Activated naive CD8-positive, alpha-beta T cell treated with anti-CD3 and anti-CD28 coated beads, Interleukin-2, amount 10 ng/mL, durations not matched to agents 7 days and 5 days (primary cell): ENCODE measurements at regions not wholly inside any gene's neighbourhood (a gene's known extent, or its start where the extent isn't known, plus 50 kb on each side); places are given as distances from the start of the nearest gene placed in this dataset.

Source experiments
- ATAC-seq: fragments of 150-1000 bp; cut with Tn5 transposase; one replicate; pipeline ENCODE4 v1.10.0; 2021; ENCODE audit warnings: low read depth, moderate library complexity
- POLR2A ChIA-PET: fragments of 350-600 bp; sonication (Branson Sonifier 250); formaldehyde crosslinking; loops from one replicate; lab custom pipeline; 2021; ENCODE audit warnings: antibody characterized with exemption; lab: Charles Lee
- DNase-seq: peaks from one replicate; pipeline ENCODE4 v3.0.0; 2021
- H3K27ac Mint-ChIP-seq: one replicate; pipeline ENCODE4 v1.8.0; 2022; ENCODE audit warnings: mild to moderate bottlenecking, mixed read lengths
- H3K27me3 Mint-ChIP-seq: one replicate; pipeline ENCODE4 v1.8.0; 2022; ENCODE audit warnings: mild to moderate bottlenecking, moderate library complexity, mixed read lengths
- H3K36me3 Mint-ChIP-seq: one replicate; pipeline ENCODE4 v1.8.0; 2021; ENCODE audit warnings: mild to moderate bottlenecking, mixed read lengths
- H3K4me1 Mint-ChIP-seq: one replicate; pipeline ENCODE4 v1.8.0; 2021; ENCODE audit warnings: mixed read lengths
- H3K4me3 Mint-ChIP-seq: one replicate; pipeline ENCODE4 v1.8.0; 2022; ENCODE audit warnings: mild to moderate bottlenecking, moderate library complexity, mixed read lengths
- H3K9me3 Mint-ChIP-seq: one replicate; pipeline ENCODE4 v1.8.0; 2021; ENCODE audit warnings: mixed read lengths

- H3K36me3 Mint-ChIP-seq, result no peaks in the 10 kb centered on the region
- peaks cover 19% of the 10 kb centered on the region for H3K27me3 Mint-ChIP-seq
- no peak overlapping the region for H3K27ac Mint-ChIP-seq
- no peak for ATAC-seq
- no peak overlapping the region for H3K4me3 Mint-ChIP-seq
- no peaks in the 10 kb centered on the region for H3K4me1 Mint-ChIP-seq
- no peak for DNase-seq
- POLR2A ChIA-PET, result no interaction called here
- H3K9me3 Mint-ChIP-seq, result no peaks in the 10 kb centered on the region
Observed at GRCh38 chr18:75503615-75504014, 76.1 kb upstream of the SMIM21 start.

GRCh38 chr18:75502286-75502685 is 74.8 kb upstream of the SMIM21 start:
- Mint-ChIP-seq H3K9me3 (no peaks in the 10 kb centered on the region), H3K4me1 (no peaks in the 10 kb centered on the region), H3K4me3 (no peak overlapping the region), H3K36me3 (no peaks in the 10 kb centered on the region), H3K27me3 (peaks cover 23% of the 10 kb centered on the region), H3K27ac (no peak overlapping the region)
- DNase-seq (no peak), ATAC-seq (no peak)
- POLR2A ChIA-PET, result no interaction called here

- Mint-ChIP-seq H3K4me1 (no peaks in the 10 kb centered on the region), H3K36me3 (no peaks in the 10 kb centered on the region), H3K4me3 (no peak overlapping the region), H3K27me3 (peaks cover 23% of the 10 kb centered on the region), H3K9me3 (no peaks in the 10 kb centered on the region), H3K27ac (no peak overlapping the region)
- ATAC-seq (no peak), DNase-seq (no peak)
- POLR2A ChIA-PET, result no interaction called here
Observed at GRCh38 chr18:75500545-75500944, 73.0 kb upstream of the SMIM21 start.

GRCh38 chr18:75497576-75498235 is 70.2 kb upstream of the SMIM21 start:
- ATAC-seq, result no peak
- Mint-ChIP-seq H3K9me3 (no peaks in the 10 kb centered on the region), H3K27ac (no peak overlapping the region), H3K27me3 (peaks cover 19% of the 10 kb centered on the region), H3K4me1 (no peaks in the 10 kb centered on the region), H3K36me3 (no peaks in the 10 kb centered on the region), H3K4me3 (no peak overlapping the region)
- POLR2A ChIA-PET, result no interaction called here
- DNase-seq, result no peak

GRCh38 chr18:75496151-75496550 is 68.6 kb upstream of the SMIM21 start:
- DNase-seq (no peak), ATAC-seq (no peak)
- Mint-ChIP-seq H3K4me1 (no peaks in the 10 kb centered on the region), H3K27ac (no peak overlapping the region), H3K27me3 (peaks cover 18% of the 10 kb centered on the region), H3K4me3 (no peak overlapping the region), H3K9me3 (no peaks in the 10 kb centered on the region), H3K36me3 (no peaks in the 10 kb centered on the region)
- POLR2A ChIA-PET, result no interaction called here

- H3K36me3 Mint-ChIP-seq, result no peaks in the 10 kb centered on the region
- no peaks in the 10 kb centered on the region for H3K4me1 Mint-ChIP-seq
- H3K4me3 Mint-ChIP-seq, result no peak overlapping the region
- POLR2A ChIA-PET, result no interaction called here
- peaks cover 8% of the 10 kb centered on the region for H3K27me3 Mint-ChIP-seq
- DNase-seq (no peak), ATAC-seq (no peak)
- no peaks in the 10 kb centered on the region for H3K9me3 Mint-ChIP-seq
- H3K27ac Mint-ChIP-seq, result no peak overlapping the region
Observed at GRCh38 chr18:75492852-75493251, 65.3 kb upstream of the SMIM21 start.

GRCh38 chr18:75491361-75491760 is 63.9 kb upstream of the SMIM21 start:
- no peak for DNase-seq
- Mint-ChIP-seq H3K27ac (no peak overlapping the region), H3K4me3 (no peak overlapping the region), H3K4me1 (no peaks in the 10 kb centered on the region), H3K27me3 (peaks cover 7% of the 10 kb centered on the region), H3K9me3 (no peaks in the 10 kb centered on the region), H3K36me3 (no peaks in the 10 kb centered on the region)
- ATAC-seq, result no peak
- POLR2A ChIA-PET, result no interaction called here

- Mint-ChIP-seq H3K27me3 (peaks cover 11% of the 10 kb centered on the region), H3K4me1 (no peaks in the 10 kb centered on the region), H3K4me3 (no peak overlapping the region), H3K9me3 (no peaks in the 10 kb centered on the region), H3K36me3 (no peaks in the 10 kb centered on the region), H3K27ac (no peak overlapping the region)
- ATAC-seq (no peak), DNase-seq (no peak)
- POLR2A ChIA-PET, result no interaction called here
Observed at GRCh38 chr18:75489493-75490190, 62.1 kb upstream of the SMIM21 start.

- no peaks in the 10 kb centered on the region for H3K4me1 Mint-ChIP-seq
- ATAC-seq (no peak), DNase-seq (no peak)
- no peak overlapping the region for H3K27ac Mint-ChIP-seq
- H3K36me3 Mint-ChIP-seq, result no peaks in the 10 kb centered on the region
- H3K27me3 Mint-ChIP-seq, result peaks cover 19% of the 10 kb centered on the region
- POLR2A ChIA-PET, result no interaction called here
- no peak overlapping the region for H3K4me3 Mint-ChIP-seq
- H3K9me3 Mint-ChIP-seq, result peaks cover 9% of the 10 kb centered on the region
Observed at GRCh38 chr18:75483662-75484061, 56.2 kb upstream of the SMIM21 start.

GRCh38 chr18:75482880-75483279 is 55.4 kb upstream of the SMIM21 start:
- DNase-seq (no peak), ATAC-seq (no peak)
- Mint-ChIP-seq H3K27me3 (peaks cover 18% of the 10 kb centered on the region), H3K27ac (no peak overlapping the region), H3K9me3 (peaks cover 9% of the 10 kb centered on the region), H3K4me1 (no peaks in the 10 kb centered on the region), H3K4me3 (no peak overlapping the region), H3K36me3 (no peaks in the 10 kb centered on the region)
- POLR2A ChIA-PET, result no interaction called here

- H3K36me3 Mint-ChIP-seq, result no peaks in the 10 kb centered on the region
- H3K4me3 Mint-ChIP-seq, result no peak overlapping the region
- no peak overlapping the region for H3K27ac Mint-ChIP-seq
- H3K4me1 Mint-ChIP-seq, result no peaks in the 10 kb centered on the region
- POLR2A ChIA-PET, result no interaction called here
- DNase-seq, result no peak
- no peak for ATAC-seq
- H3K9me3 Mint-ChIP-seq, result peaks cover 9% of the 10 kb centered on the region
- peaks cover 11% of the 10 kb centered on the region for H3K27me3 Mint-ChIP-seq
Observed at GRCh38 chr18:75480487-75480886, 53.0 kb upstream of the SMIM21 start.

GRCh38 chr18:75478996-75479880 is 51.7 kb upstream of the SMIM21 start:
- Mint-ChIP-seq H3K9me3 (peaks cover 9% of the 10 kb centered on the region), H3K4me1 (no peaks in the 10 kb centered on the region), H3K27me3 (peaks cover 7% of the 10 kb centered on the region), H3K27ac (no peak overlapping the region), H3K36me3 (no peaks in the 10 kb centered on the region), H3K4me3 (no peak overlapping the region)
- DNase-seq (no peak), ATAC-seq (no peak)
- POLR2A ChIA-PET, result no interaction called here

GRCh38 chr18:75477900-75478299 is 50.4 kb upstream of the SMIM21 start:
- ATAC-seq, result no peak
- Mint-ChIP-seq H3K9me3 (peaks cover 3% of the 10 kb centered on the region), H3K4me1 (no peaks in the 10 kb centered on the region), H3K4me3 (no peak overlapping the region), H3K27me3 (peaks cover 4% of the 10 kb centered on the region), H3K27ac (no peak overlapping the region), H3K36me3 (no peaks in the 10 kb centered on the region)
- DNase-seq, result no peak
- POLR2A ChIA-PET, result no interaction called here
